ENCODE measurements at regions not wholly inside any gene's neighbourhood (a gene's known extent, or its start where the extent isn't known, plus 50 kb on each side); places are given as distances from the start of the nearest gene placed in this dataset.
A peak's percentile ranks its signal among the peaks of the same experiment; 100 is the strongest.
"Not testable (repeated sequence)": the region's sequence is repeated elsewhere in the genome, so short reads cannot be mapped to it uniquely, and the experiment has no call there.

GRCh38 chr14:77985211-77985615 is 185.0 kb upstream of the NRXN3 start:
- no peak for DNase-seq

- no peak for DNase-seq
Measured at GRCh38 chr14:77986773-77987172, 183.4 kb upstream of the NRXN3 start.

- no peak for DNase-seq
Measured at GRCh38 chr14:77988096-77988870, 181.9 kb upstream of the NRXN3 start.

GRCh38 chr14:77988970-77989369 is 181.2 kb upstream of the NRXN3 start:
- no peak for DNase-seq

GRCh38 chr14:77989441-77989991 is 180.7 kb upstream of the NRXN3 start:
- DNase-seq: no peak

GRCh38 chr14:77990337-77990736 is 179.8 kb upstream of the NRXN3 start:
- DNase-seq: no peak

- DNase-seq: no peak
Measured at GRCh38 chr14:77991128-77991772, 178.9 kb upstream of the NRXN3 start.

GRCh38 chr14:78005325-78005724 is 164.8 kb upstream of the NRXN3 start:
- DNase-seq: no peak

- no peak for DNase-seq
Measured at GRCh38 chr14:78007160-78007559, 163.0 kb upstream of the NRXN3 start.

GRCh38 chr14:78010688-78011087 is 159.5 kb upstream of the NRXN3 start:
- DNase-seq: no peak

- DNase-seq: not testable (repeated sequence)
Measured at GRCh38 chr14:78013911-78014310, 156.3 kb upstream of the NRXN3 start.

- no peak for DNase-seq
Measured at GRCh38 chr14:78016532-78016931, 153.6 kb upstream of the NRXN3 start.

GRCh38 chr14:78018283-78018682 is 151.9 kb upstream of the NRXN3 start:
- DNase-seq: no peak

- peak; percentile 71 to 77 for DNase-seq
Measured at GRCh38 chr14:78022059-78022458, 148.1 kb upstream of the NRXN3 start.

GRCh38 chr14:78023112-78023511 is 147.1 kb upstream of the NRXN3 start:
- no peak for DNase-seq

- no peak for DNase-seq
Measured at GRCh38 chr14:78028471-78028870, 141.7 kb upstream of the NRXN3 start.

GRCh38 chr14:78029601-78030372 is 140.4 kb upstream of the NRXN3 start:
- no peak for DNase-seq

GRCh38 chr14:78043349-78043748 is 126.8 kb upstream of the NRXN3 start:
- DNase-seq: no peak

GRCh38 chr14:78048120-78048519 is 122.1 kb upstream of the NRXN3 start:
- DNase-seq: no peak

GRCh38 chr14:78056890-78057289 is 113.3 kb upstream of the NRXN3 start:
- not testable (repeated sequence) for DNase-seq

- DNase-seq: no peak
Measured at GRCh38 chr14:78070344-78070743, 99.8 kb upstream of the NRXN3 start.

GRCh38 chr14:78071016-78071549 is 99.1 kb upstream of the NRXN3 start:
- no peak for DNase-seq

GRCh38 chr14:78073028-78073427 is 97.1 kb upstream of the NRXN3 start:
- no peak for DNase-seq
